ENCODE measurements at regions not wholly inside any gene's neighbourhood (a gene's known extent, or its start where the extent isn't known, plus 50 kb on each side); places are given as distances from the start of the nearest gene placed in this dataset.

DNA sequence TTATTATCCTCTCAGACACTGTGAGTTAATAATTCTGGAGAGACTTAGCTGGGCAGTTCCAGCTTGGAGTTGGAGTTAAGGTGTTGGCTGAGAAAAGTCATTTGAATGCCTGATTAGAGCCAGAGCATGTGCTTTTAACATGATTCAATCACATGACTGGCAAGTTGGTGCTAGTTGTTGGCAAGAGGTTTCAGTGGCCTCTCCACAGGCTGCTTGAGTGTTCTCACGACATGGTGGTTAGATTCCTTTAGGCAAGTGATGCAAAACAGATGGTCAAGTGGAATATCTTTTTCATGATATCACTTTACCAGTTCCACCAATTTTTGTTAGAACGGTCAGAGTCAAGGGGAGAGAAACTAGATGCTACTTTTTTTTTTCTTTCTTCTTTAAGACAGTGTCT is 262.7 kb upstream of the FN1 start:
- DNase-seq (ENCODE audit: low read depth) = no peak

DNA sequence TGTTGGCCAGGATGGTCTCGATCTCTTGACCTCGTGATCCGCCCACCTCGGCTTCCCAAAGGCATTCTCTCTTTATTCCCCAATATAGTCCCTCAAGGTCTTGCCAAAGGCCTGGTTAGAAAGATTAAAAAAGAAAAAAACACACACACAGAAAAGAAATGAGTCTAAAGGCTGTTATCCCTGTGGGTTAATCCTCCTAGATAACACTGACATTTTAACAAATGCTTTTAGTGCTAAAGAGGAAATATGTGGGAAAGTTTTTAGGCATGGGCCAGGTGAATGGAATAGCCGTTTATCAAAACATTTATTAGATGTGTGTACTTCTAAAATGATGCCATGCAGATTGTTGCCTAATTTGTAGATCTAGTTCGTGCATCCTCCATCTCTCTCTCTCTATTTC is 261.6 kb upstream of the FN1 start:
- no peak overlapping the region for H3K4me3 ChIP-seq (ENCODE audit: low read depth, low read length)
- TF ChIP-seq, protein P1, sequence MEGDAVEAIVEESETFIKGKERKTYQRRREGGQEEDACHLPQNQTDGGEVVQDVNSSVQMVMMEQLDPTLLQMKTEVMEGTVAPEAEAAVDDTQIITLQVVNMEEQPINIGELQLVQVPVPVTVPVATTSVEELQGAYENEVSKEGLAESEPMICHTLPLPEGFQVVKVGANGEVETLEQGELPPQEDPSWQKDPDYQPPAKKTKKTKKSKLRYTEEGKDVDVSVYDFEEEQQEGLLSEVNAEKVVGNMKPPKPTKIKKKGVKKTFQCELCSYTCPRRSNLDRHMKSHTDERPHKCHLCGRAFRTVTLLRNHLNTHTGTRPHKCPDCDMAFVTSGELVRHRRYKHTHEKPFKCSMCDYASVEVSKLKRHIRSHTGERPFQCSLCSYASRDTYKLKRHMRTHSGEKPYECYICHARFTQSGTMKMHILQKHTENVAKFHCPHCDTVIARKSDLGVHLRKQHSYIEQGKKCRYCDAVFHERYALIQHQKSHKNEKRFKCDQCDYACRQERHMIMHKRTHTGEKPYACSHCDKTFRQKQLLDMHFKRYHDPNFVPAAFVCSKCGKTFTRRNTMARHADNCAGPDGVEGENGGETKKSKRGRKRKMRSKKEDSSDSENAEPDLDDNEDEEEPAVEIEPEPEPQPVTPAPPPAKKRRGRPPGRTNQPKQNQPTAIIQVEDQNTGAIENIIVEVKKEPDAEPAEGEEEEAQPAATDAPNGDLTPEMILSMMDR (IDR thresholded peaks at IDR 0.05; ENCODE audit: low read depth, low read length, missing control alignments) = no peak
- DNase-seq (ENCODE audit: low read depth) = no peak

More for the DNA sequence above, 262.7 kb upstream of the FN1 start:
- no peak overlapping the region for H3K4me3 ChIP-seq (ENCODE audit: low read depth, low read length)
- TF ChIP-seq, protein P1 (IDR thresholded peaks at IDR 0.05; ENCODE audit: low read depth, low read length, missing control alignments) = no peak

DNA sequence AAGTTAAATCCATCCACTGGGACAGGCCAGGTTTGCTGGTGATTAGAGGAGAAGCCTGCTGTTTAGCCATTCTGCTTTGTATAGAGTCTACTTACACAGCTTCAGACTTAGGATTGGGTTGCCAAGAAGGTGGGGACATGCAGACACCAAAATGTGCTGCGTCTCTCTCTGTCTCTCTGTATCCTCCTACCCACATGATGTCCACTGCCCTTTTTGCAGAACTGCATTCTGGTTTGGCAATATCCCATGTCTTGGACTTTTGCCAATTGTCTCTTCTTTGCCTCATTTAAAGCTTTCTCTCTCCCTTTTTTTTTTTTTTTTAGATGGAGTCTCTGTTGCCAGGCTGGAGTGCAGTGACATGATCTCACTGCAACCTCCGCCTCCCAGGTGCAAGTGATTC is 261.1 kb upstream of the FN1 start:
- H3K4me3 ChIP-seq (ENCODE audit: low read depth, low read length) = no peak overlapping the region
- DNase-seq (ENCODE audit: low read depth) = no peak
- TF ChIP-seq, protein P1 (IDR thresholded peaks at IDR 0.05; ENCODE audit: low read depth, low read length, missing control alignments) = no peak

DNA sequence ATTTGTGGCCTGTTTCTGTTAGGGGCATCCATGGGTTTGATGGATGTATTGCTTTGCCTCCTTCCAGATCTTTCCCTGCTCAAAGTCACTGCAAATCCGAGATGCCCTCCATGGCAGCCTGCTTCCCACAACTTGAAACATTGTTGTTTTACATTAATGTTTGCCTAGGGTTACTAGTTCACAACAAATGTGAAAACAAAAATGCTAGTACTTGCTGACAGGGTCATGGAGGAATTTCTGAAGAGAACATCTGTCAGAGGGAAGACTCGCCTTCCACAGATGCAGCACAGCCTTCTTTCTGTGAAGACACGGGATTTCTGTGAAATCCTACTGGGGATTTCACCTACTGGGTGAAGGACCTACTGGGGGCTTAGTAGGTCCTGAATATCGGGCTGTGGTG is 260.0 kb upstream of the FN1 start:
- TF ChIP-seq, protein P1 (IDR thresholded peaks at IDR 0.05; ENCODE audit: low read depth, low read length, missing control alignments) = no peak
- no peak for DNase-seq (ENCODE audit: low read depth)
- no peak overlapping the region for H3K4me3 ChIP-seq (ENCODE audit: low read depth, low read length)

DNA sequence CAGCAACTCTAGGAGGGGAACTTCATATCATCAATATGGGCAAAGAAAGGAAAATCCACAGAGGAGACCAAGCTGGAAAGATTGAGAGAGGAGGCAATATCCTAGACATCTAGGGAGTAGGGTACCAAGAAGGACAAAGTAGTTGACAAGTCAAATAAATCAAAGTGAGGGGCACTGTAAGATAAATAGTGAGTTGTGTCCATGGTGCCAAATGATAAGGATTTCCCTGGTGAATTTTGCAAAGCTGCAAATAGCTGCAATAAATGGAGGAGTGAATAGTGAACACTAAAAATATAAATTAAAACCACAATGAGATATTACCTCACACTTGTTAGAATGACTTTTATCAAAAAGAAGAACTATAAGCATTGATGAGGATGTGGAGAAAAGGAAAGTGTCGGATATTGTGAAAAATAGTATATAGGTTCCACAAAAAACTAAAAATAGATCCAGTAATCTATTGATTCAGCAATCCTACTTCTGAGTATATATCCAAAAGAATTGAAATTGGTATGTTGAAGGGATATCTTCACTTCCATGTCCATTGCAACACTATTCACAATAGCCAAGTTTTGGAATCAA is 258.2 kb upstream of the FN1 start:
- TF ChIP-seq, protein P1 (IDR thresholded peaks at IDR 0.05; ENCODE audit: low read depth, low read length, missing control alignments) = no peak
- no peak overlapping the region for H3K4me3 ChIP-seq (ENCODE audit: low read depth, low read length)
- DNase-seq (ENCODE audit: low read depth) = no peak

DNA sequence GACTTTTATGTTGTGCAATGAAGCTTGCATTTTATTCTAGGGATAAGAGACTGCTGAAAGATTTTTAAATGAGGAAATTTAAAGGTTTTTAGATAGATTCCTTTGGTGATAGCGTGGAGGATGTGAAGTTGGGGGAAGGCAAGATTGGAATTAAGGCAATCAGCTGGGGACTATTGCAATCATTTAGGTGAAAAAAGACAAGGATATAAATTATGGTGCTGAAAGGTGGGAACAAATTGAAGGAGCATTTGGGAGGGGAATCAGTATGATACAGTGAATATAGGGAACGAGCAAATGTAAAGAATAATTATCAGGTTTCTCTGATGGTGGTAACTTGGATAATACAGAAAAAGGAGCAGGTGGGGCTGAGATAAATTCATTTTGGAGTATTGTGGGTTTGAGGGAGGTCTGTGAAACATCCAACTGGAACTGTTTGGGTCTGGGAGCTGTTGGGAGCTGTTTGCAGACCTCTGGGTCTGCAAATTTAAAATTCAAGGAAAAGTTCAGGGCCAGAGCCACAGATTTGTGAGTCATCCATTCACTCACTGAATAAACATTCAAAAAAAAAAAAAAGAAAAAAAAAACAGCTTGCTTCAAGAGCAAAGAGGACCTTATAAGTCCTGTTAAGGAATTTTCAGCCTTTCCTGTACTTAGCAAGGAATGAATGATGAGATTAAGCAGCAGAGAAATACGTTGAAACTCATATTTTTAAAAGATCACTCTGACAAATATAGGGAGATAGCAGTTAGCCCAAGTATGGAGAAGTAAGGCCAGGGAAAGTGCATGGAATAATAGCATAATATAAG is 257.5 kb upstream of the FN1 start:
- DNase-seq (ENCODE audit: low read depth) = no peak
- no peak overlapping the region for H3K4me3 ChIP-seq (ENCODE audit: low read depth, low read length)
- TF ChIP-seq, protein P1 (IDR thresholded peaks at IDR 0.05; ENCODE audit: low read depth, low read length, missing control alignments) = no peak

All from GM12864 (cell line).